ENCODE measurements at regions not wholly inside any gene's neighbourhood (a gene's known extent, or its start where the extent isn't known, plus 50 kb on each side); places are given as distances from the start of the nearest gene placed in this dataset.
A peak's percentile ranks its signal among the peaks of the same experiment; 100 is the strongest.

- in situ Hi-C loops (cut with HindIII; ENCODE audit: low pct_unique_long_range_greater_than_20kb, low sequenced_read_pairs) = no loop called here
- no peak for DNase-seq (ENCODE audit: low read depth, low spot score)
Observed at GRCh38 chr6:147770221-147770620, 261.7 kb downstream of the SAMD5 start.

GRCh38 chr6:147772724-147773123 lies 264.2 kb downstream of the SAMD5 start:
- in situ Hi-C loops (cut with HindIII; ENCODE audit: low pct_unique_long_range_greater_than_20kb, low sequenced_read_pairs) = no loop called here
- no peak for DNase-seq (ENCODE audit: low read depth, low spot score)

GRCh38 chr6:147774856-147775255 lies 266.4 kb downstream of the SAMD5 start:
- DNase-seq (ENCODE audit: low read depth, low spot score) = peak; percentile 11
- in situ Hi-C loops (cut with HindIII; ENCODE audit: low pct_unique_long_range_greater_than_20kb, low sequenced_read_pairs) = no loop called here

- no peak for DNase-seq (ENCODE audit: low read depth, low spot score)
- in situ Hi-C loops (cut with HindIII; ENCODE audit: low pct_unique_long_range_greater_than_20kb, low sequenced_read_pairs) = no loop called here
Observed at GRCh38 chr6:147776631-147777213, 268.2 kb downstream of the SAMD5 start.

- in situ Hi-C loops (cut with HindIII; ENCODE audit: low pct_unique_long_range_greater_than_20kb, low sequenced_read_pairs) = no loop called here
- no peak for DNase-seq (ENCODE audit: low read depth, low spot score)
Observed at GRCh38 chr6:147779624-147780023, 271.1 kb downstream of the SAMD5 start.

- DNase-seq (ENCODE audit: low read depth, low spot score) = peak; percentile 1
- in situ Hi-C loops (cut with HindIII; ENCODE audit: low pct_unique_long_range_greater_than_20kb, low sequenced_read_pairs) = no loop called here
Observed at GRCh38 chr6:147782302-147782701, 273.8 kb downstream of the SAMD5 start.

GRCh38 chr6:147784371-147784770 lies 275.9 kb downstream of the SAMD5 start:
- no peak for DNase-seq (ENCODE audit: low read depth, low spot score)
- in situ Hi-C loops (cut with HindIII; ENCODE audit: low pct_unique_long_range_greater_than_20kb, low sequenced_read_pairs) = no loop called here

GRCh38 chr6:147787417-147787816 lies 278.9 kb downstream of the SAMD5 start:
- in situ Hi-C loops (cut with HindIII; ENCODE audit: low pct_unique_long_range_greater_than_20kb, low sequenced_read_pairs) = no loop called here

GRCh38 chr6:147789430-147789947 lies 281.0 kb downstream of the SAMD5 start:
- in situ Hi-C loops (cut with HindIII; ENCODE audit: low pct_unique_long_range_greater_than_20kb, low sequenced_read_pairs) = no loop called here
- DNase-seq (ENCODE audit: low read depth, low spot score) = no peak

More at GRCh38 chr6:147787417-147787816, 278.9 kb downstream of the SAMD5 start:
- no peak for DNase-seq (ENCODE audit: low read depth, low spot score)

GRCh38 chr6:147793871-147794643 lies 285.6 kb downstream of the SAMD5 start:
- no peak for DNase-seq (ENCODE audit: low read depth, low spot score)
- in situ Hi-C loops (cut with HindIII; ENCODE audit: low pct_unique_long_range_greater_than_20kb, low sequenced_read_pairs) = no loop called here

- no peak for DNase-seq (ENCODE audit: low read depth, low spot score)
- in situ Hi-C loops (cut with HindIII; ENCODE audit: low pct_unique_long_range_greater_than_20kb, low sequenced_read_pairs) = no loop called here
Observed at GRCh38 chr6:147802459-147802858, 294.0 kb downstream of the SAMD5 start.

- no peak for DNase-seq (ENCODE audit: low read depth, low spot score)
Observed at GRCh38 chr6:147805155-147805554, 296.7 kb downstream of the SAMD5 start.

GRCh38 chr6:147806697-147807096 lies 298.2 kb downstream of the SAMD5 start:
- peak; percentile 21 for DNase-seq (ENCODE audit: low read depth, low spot score)
- in situ Hi-C loops (cut with HindIII; ENCODE audit: low pct_unique_long_range_greater_than_20kb, low sequenced_read_pairs) = no loop called here

More at GRCh38 chr6:147805155-147805554, 296.7 kb downstream of the SAMD5 start:
- in situ Hi-C loops (cut with HindIII; ENCODE audit: low pct_unique_long_range_greater_than_20kb, low sequenced_read_pairs) = no loop called here

- DNase-seq (ENCODE audit: low read depth, low spot score) = no peak
- in situ Hi-C loops (cut with HindIII; ENCODE audit: low pct_unique_long_range_greater_than_20kb, low sequenced_read_pairs) = no loop called here
Observed at GRCh38 chr6:147808640-147809039, 300.1 kb downstream of the SAMD5 start.

GRCh38 chr6:147811913-147812629 lies 303.6 kb downstream of the SAMD5 start:
- no peak for DNase-seq (ENCODE audit: low read depth, low spot score)
- in situ Hi-C loops (cut with HindIII; ENCODE audit: low pct_unique_long_range_greater_than_20kb, low sequenced_read_pairs) = no loop called here

- in situ Hi-C loops (cut with HindIII; ENCODE audit: low pct_unique_long_range_greater_than_20kb, low sequenced_read_pairs) = no loop called here
Observed at GRCh38 chr6:147817042-147817689, 308.7 kb downstream of the SAMD5 start.

GRCh38 chr6:147820520-147820919 lies 312.0 kb downstream of the SAMD5 start:
- no peak for DNase-seq (ENCODE audit: low read depth, low spot score)
- in situ Hi-C loops (cut with HindIII; ENCODE audit: low pct_unique_long_range_greater_than_20kb, low sequenced_read_pairs) = no loop called here

More at GRCh38 chr6:147817042-147817689, 308.7 kb downstream of the SAMD5 start:
- no peak for DNase-seq (ENCODE audit: low read depth, low spot score)
